IPS-18a (cell line): ENCODE measurements at regions not wholly inside any gene's neighbourhood (a gene's known extent, or its start where the extent isn't known, plus 50 kb on each side); places are given as distances from the start of the nearest gene placed in this dataset.

Experiments
- H3K27ac ChIP-seq: one replicate; pipeline ENCODE4 v1.5.1; 2013; ENCODE audit warnings: low read length
- H3K27me3 ChIP-seq: one replicate; pipeline ENCODE4 v1.6.1; 2013; ENCODE audit warnings: mild to moderate bottlenecking, low read length; ENCODE audit not compliant: control insufficient read depth, insufficient read depth
- H3K36me3 ChIP-seq: one replicate; pipeline ENCODE4 v1.6.1; 2013; ENCODE audit warnings: low read depth, low read length; ENCODE audit not compliant: control insufficient read depth
- H3K4me1 ChIP-seq: one replicate; pipeline ENCODE4 v1.6.1; 2013; ENCODE audit warnings: low read depth, low read length; ENCODE audit not compliant: control insufficient read depth
- H3K4me3 ChIP-seq: one replicate; pipeline ENCODE4 v1.5.1; 2013; ENCODE audit warnings: low read length
- H3K9ac ChIP-seq: one replicate; pipeline ENCODE4 v1.6.1; 2013; ENCODE audit warnings: mild to moderate bottlenecking, low read length, moderate library complexity
- H3K9me3 ChIP-seq: one replicate; pipeline ENCODE4 v1.6.1; 2013; ENCODE audit warnings: low read depth, low read length; ENCODE audit not compliant: control insufficient read depth

- no peaks in the 10 kb centered on the region for H3K36me3 ChIP-seq
- no peak overlapping the region for H3K27ac ChIP-seq
- no peaks in the 10 kb centered on the region for H3K4me1 ChIP-seq
- no peak overlapping the region for H3K9ac ChIP-seq
- H3K27me3 ChIP-seq = no peaks in the 10 kb centered on the region
- H3K4me3 ChIP-seq = no peak overlapping the region
- H3K9me3 ChIP-seq = no peaks in the 10 kb centered on the region
These were observed 148.8 kb upstream of the MTAP start for GRCh38 chr9:21653589-21653988.

GRCh38 chr9:21656776-21657674 is 145.4 kb upstream of the MTAP start:
- no peak overlapping the region for H3K27ac ChIP-seq
- no peaks in the 10 kb centered on the region for H3K27me3 ChIP-seq
- no peak overlapping the region for H3K4me3 ChIP-seq
- H3K36me3 ChIP-seq = no peaks in the 10 kb centered on the region
- no peak overlapping the region for H3K9ac ChIP-seq
- H3K4me1 ChIP-seq = no peaks in the 10 kb centered on the region
- H3K9me3 ChIP-seq = no peaks in the 10 kb centered on the region

GRCh38 chr9:21657966-21658667 is 144.3 kb upstream of the MTAP start:
- no peak overlapping the region for H3K4me3 ChIP-seq
- H3K36me3 ChIP-seq = no peaks in the 10 kb centered on the region
- H3K9ac ChIP-seq = no peak overlapping the region
- H3K9me3 ChIP-seq = no peaks in the 10 kb centered on the region
- no peaks in the 10 kb centered on the region for H3K4me1 ChIP-seq
- no peak overlapping the region for H3K27ac ChIP-seq
- no peaks in the 10 kb centered on the region for H3K27me3 ChIP-seq

GRCh38 chr9:21660976-21661375 is 141.5 kb upstream of the MTAP start:
- Histone ChIP-seq H3K9ac (no peak overlapping the region), H3K36me3 (no peaks in the 10 kb centered on the region), H3K9me3 (no peaks in the 10 kb centered on the region), H3K4me1 (no peaks in the 10 kb centered on the region), H3K27ac (no peak overlapping the region), H3K27me3 (no peaks in the 10 kb centered on the region), H3K4me3 (no peak overlapping the region)

GRCh38 chr9:21661626-21662025 is 140.8 kb upstream of the MTAP start:
- H3K4me3 ChIP-seq = no peak overlapping the region
- H3K4me1 ChIP-seq = no peaks in the 10 kb centered on the region
- no peak overlapping the region for H3K27ac ChIP-seq
- no peaks in the 10 kb centered on the region for H3K27me3 ChIP-seq
- H3K9ac ChIP-seq = no peak overlapping the region
- no peaks in the 10 kb centered on the region for H3K36me3 ChIP-seq
- H3K9me3 ChIP-seq = no peaks in the 10 kb centered on the region

GRCh38 chr9:21668516-21668915 is 133.9 kb upstream of the MTAP start:
- Histone ChIP-seq H3K9ac (no peak overlapping the region), H3K4me1 (no peaks in the 10 kb centered on the region), H3K27ac (no peak overlapping the region)

GRCh38 chr9:21669701-21670100 is 132.7 kb upstream of the MTAP start:
- Histone ChIP-seq H3K4me3 (no peak overlapping the region), H3K36me3 (no peaks in the 10 kb centered on the region), H3K27me3 (no peaks in the 10 kb centered on the region), H3K9me3 (no peaks in the 10 kb centered on the region), H3K4me1 (no peaks in the 10 kb centered on the region), H3K27ac (no peak overlapping the region), H3K9ac (no peak overlapping the region)

More at GRCh38 chr9:21668516-21668915, 133.9 kb upstream of the MTAP start:
- H3K9me3 ChIP-seq = no peaks in the 10 kb centered on the region
- H3K36me3 ChIP-seq = no peaks in the 10 kb centered on the region
- no peak overlapping the region for H3K4me3 ChIP-seq
- H3K27me3 ChIP-seq = no peaks in the 10 kb centered on the region

- Histone ChIP-seq H3K9ac (no peak overlapping the region), H3K36me3 (no peaks in the 10 kb centered on the region), H3K4me1 (no peaks in the 10 kb centered on the region), H3K9me3 (no peaks in the 10 kb centered on the region), H3K27me3 (no peaks in the 10 kb centered on the region), H3K27ac (no peak overlapping the region), H3K4me3 (no peak overlapping the region)
These were observed 132.1 kb upstream of the MTAP start for GRCh38 chr9:21670374-21670773.

GRCh38 chr9:21672140-21672539 is 130.3 kb upstream of the MTAP start:
- H3K9me3 ChIP-seq = no peaks in the 10 kb centered on the region
- no peak overlapping the region for H3K9ac ChIP-seq
- H3K4me3 ChIP-seq = no peak overlapping the region
- no peak overlapping the region for H3K27ac ChIP-seq
- H3K4me1 ChIP-seq = no peaks in the 10 kb centered on the region
- no peaks in the 10 kb centered on the region for H3K27me3 ChIP-seq
- no peaks in the 10 kb centered on the region for H3K36me3 ChIP-seq

GRCh38 chr9:21672761-21673160 is 129.7 kb upstream of the MTAP start:
- H3K27ac ChIP-seq = no peak overlapping the region
- no peak overlapping the region for H3K9ac ChIP-seq
- no peak overlapping the region for H3K4me3 ChIP-seq
- no peaks in the 10 kb centered on the region for H3K27me3 ChIP-seq
- H3K36me3 ChIP-seq = no peaks in the 10 kb centered on the region
- no peaks in the 10 kb centered on the region for H3K9me3 ChIP-seq
- H3K4me1 ChIP-seq = no peaks in the 10 kb centered on the region

GRCh38 chr9:21674894-21675293 is 127.5 kb upstream of the MTAP start:
- Histone ChIP-seq H3K27me3 (no peaks in the 10 kb centered on the region), H3K4me3 (no peak overlapping the region), H3K9me3 (no peaks in the 10 kb centered on the region), H3K9ac (no peak overlapping the region), H3K27ac (no peak overlapping the region), H3K36me3 (no peaks in the 10 kb centered on the region), H3K4me1 (no peaks in the 10 kb centered on the region)

- no peak overlapping the region for H3K9ac ChIP-seq
- no peak overlapping the region for H3K4me3 ChIP-seq
- H3K27me3 ChIP-seq = no peaks in the 10 kb centered on the region
- no peaks in the 10 kb centered on the region for H3K4me1 ChIP-seq
- H3K27ac ChIP-seq = no peak overlapping the region
- H3K9me3 ChIP-seq = no peaks in the 10 kb centered on the region
- H3K36me3 ChIP-seq = no peaks in the 10 kb centered on the region
These were observed 125.0 kb upstream of the MTAP start for GRCh38 chr9:21677387-21677786.
